ENCODE measurements at regions not wholly inside any gene's neighbourhood (a gene's known extent, or its start where the extent isn't known, plus 50 kb on each side); places are given as distances from the start of the nearest gene placed in this dataset.

DNA sequence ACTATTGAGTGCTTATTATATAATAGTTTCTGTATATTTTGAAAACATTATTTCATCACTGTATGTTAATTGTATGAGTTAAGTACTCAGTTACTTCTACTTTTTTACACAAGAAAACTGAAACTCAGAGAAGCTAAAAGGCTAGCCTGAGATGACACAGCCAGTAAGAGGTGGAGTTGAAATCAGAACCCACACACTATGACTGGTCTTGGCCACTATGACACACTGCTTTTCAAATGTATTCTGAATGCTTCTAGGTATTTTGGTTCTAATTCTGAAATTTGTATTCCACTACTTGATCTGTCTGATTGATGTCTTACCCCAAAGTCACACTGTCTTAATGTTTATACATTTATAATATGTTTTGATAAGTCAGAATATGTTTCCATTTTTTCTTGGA is 181.8 kb downstream of the ZDHHC21 start:
- no peaks in the 10 kb centered on the region for H3K9me3 ChIP-seq (ENCODE audit: insufficient read depth, low read length)
- H3K9ac ChIP-seq (ENCODE audit: low read length), result no peak overlapping the region
- no peak overlapping the region for H3K4me2 ChIP-seq (ENCODE audit: low read depth, low read length, poor library complexity, severe bottlenecking)
- H3K79me2 ChIP-seq (ENCODE audit: insufficient read depth, low read length), result no peaks in the 10 kb centered on the region
- H4K20me1 ChIP-seq (ENCODE audit: low read depth, low read length), result no peaks in the 10 kb centered on the region
- TF ChIP-seq EZH2phosphoT487 (conservative IDR thresholded peaks at IDR 0.05; ENCODE audit: low read length), result no peak
- TF ChIP-seq, protein P1, sequence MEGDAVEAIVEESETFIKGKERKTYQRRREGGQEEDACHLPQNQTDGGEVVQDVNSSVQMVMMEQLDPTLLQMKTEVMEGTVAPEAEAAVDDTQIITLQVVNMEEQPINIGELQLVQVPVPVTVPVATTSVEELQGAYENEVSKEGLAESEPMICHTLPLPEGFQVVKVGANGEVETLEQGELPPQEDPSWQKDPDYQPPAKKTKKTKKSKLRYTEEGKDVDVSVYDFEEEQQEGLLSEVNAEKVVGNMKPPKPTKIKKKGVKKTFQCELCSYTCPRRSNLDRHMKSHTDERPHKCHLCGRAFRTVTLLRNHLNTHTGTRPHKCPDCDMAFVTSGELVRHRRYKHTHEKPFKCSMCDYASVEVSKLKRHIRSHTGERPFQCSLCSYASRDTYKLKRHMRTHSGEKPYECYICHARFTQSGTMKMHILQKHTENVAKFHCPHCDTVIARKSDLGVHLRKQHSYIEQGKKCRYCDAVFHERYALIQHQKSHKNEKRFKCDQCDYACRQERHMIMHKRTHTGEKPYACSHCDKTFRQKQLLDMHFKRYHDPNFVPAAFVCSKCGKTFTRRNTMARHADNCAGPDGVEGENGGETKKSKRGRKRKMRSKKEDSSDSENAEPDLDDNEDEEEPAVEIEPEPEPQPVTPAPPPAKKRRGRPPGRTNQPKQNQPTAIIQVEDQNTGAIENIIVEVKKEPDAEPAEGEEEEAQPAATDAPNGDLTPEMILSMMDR (IDR thresholded peaks at IDR 0.05; ENCODE audit: insufficient read depth, low read length, poor library complexity, severe bottlenecking), result no peak
- no peaks in the 10 kb centered on the region for H3F3A ChIP-seq (ENCODE audit: insufficient read depth)
- H3K36me3 ChIP-seq (ENCODE audit: low read length), result no peaks in the 10 kb centered on the region
- H3K9me2 ChIP-seq (replicated peaks; ENCODE audit: insufficient read depth, low read length), result no peaks in the 10 kb centered on the region
- H3K27me3 ChIP-seq (ENCODE audit: low read length), result no peaks in the 10 kb centered on the region
- H3K4me3 ChIP-seq (ENCODE audit: insufficient read depth, low read length, poor library complexity, severe bottlenecking), result no peak overlapping the region
- no peak overlapping the region for H2AFZ ChIP-seq (ENCODE audit: low read depth, low read length, severe bottlenecking)
- no peak overlapping the region for H3K27ac ChIP-seq (ENCODE audit: low read depth, low read length)

- no peaks in the 10 kb centered on the region for H4K20me1 ChIP-seq (ENCODE audit: low read depth, low read length)
- no peak overlapping the region for H3K4me2 ChIP-seq (ENCODE audit: low read depth, low read length, poor library complexity, severe bottlenecking)
- TF ChIP-seq, protein P1 (IDR thresholded peaks at IDR 0.05; ENCODE audit: insufficient read depth, low read length, poor library complexity, severe bottlenecking), result no peak
- no peak for TF ChIP-seq EZH2phosphoT487 (conservative IDR thresholded peaks at IDR 0.05; ENCODE audit: low read length)
- H3K36me3 ChIP-seq (ENCODE audit: low read length), result no peaks in the 10 kb centered on the region
- no peaks in the 10 kb centered on the region for H3K9me3 ChIP-seq (ENCODE audit: insufficient read depth, low read length)
- H3K27me3 ChIP-seq (ENCODE audit: low read length), result no peaks in the 10 kb centered on the region
- no peaks in the 10 kb centered on the region for H3K79me2 ChIP-seq (ENCODE audit: insufficient read depth, low read length)
- no peak overlapping the region for H2AFZ ChIP-seq (ENCODE audit: low read depth, low read length, severe bottlenecking)
- H3F3A ChIP-seq (ENCODE audit: insufficient read depth), result no peaks in the 10 kb centered on the region
- H3K9ac ChIP-seq (ENCODE audit: low read length), result no peak overlapping the region
- no peak overlapping the region for H3K27ac ChIP-seq (ENCODE audit: low read depth, low read length)
- no peak overlapping the region for H3K4me3 ChIP-seq (ENCODE audit: insufficient read depth, low read length, poor library complexity, severe bottlenecking)
- no peaks in the 10 kb centered on the region for H3K9me2 ChIP-seq (replicated peaks; ENCODE audit: insufficient read depth, low read length)
Observed at GRCh38 chr9:14508884-14509283, 184.3 kb downstream of the ZDHHC21 start.

GRCh38 chr9:14501366-14501765 is 187.4 kb upstream of the NFIB start:
- Histone ChIP-seq H4K20me1 (ENCODE audit: low read depth, low read length) (no peaks in the 10 kb centered on the region), H3K79me2 (ENCODE audit: insufficient read depth, low read length) (no peaks in the 10 kb centered on the region), H3K27me3 (ENCODE audit: low read length) (no peaks in the 10 kb centered on the region), H3F3A (ENCODE audit: insufficient read depth) (no peaks in the 10 kb centered on the region), H2AFZ (ENCODE audit: low read depth, low read length, severe bottlenecking) (no peak overlapping the region), H3K9me3 (ENCODE audit: insufficient read depth, low read length) (no peaks in the 10 kb centered on the region), H3K36me3 (ENCODE audit: low read length) (no peaks in the 10 kb centered on the region), H3K4me3 (ENCODE audit: insufficient read depth, low read length, poor library complexity, severe bottlenecking) (no peak overlapping the region), H3K9ac (ENCODE audit: low read length) (no peak overlapping the region), H3K27ac (ENCODE audit: low read depth, low read length) (no peak overlapping the region), H3K9me2 (replicated peaks; ENCODE audit: insufficient read depth, low read length) (no peaks in the 10 kb centered on the region), H3K4me2 (ENCODE audit: low read depth, low read length, poor library complexity, severe bottlenecking) (no peak overlapping the region)
- TF ChIP-seq, protein P1 (IDR thresholded peaks at IDR 0.05; ENCODE audit: insufficient read depth, low read length, poor library complexity, severe bottlenecking), result no peak
- TF ChIP-seq EZH2phosphoT487 (conservative IDR thresholded peaks at IDR 0.05; ENCODE audit: low read length), result no peak
